Left ventricle myocardium inferior (tissue), 1 donor: ENCODE measurements at regions not wholly inside any gene's neighbourhood (a gene's known extent, or its start where the extent isn't known, plus 50 kb on each side); places are given as distances from the start of the nearest gene placed in this dataset.

Source experiments
- DNase-seq: peaks from one replicate; pipeline ENCODE4 v3.0.0-alpha.2; 2020
- H3K27ac ChIP-seq: fragments of 200-600 bp; replicated peaks from 2 replicates; pipeline ENCODE4 v1.8.0; 2021
- H3K27me3 ChIP-seq: fragments of 200-600 bp; 2 replicates; pipeline ENCODE4 v1.8.0; 2021; ENCODE audit warnings: low read depth
- H3K36me3 ChIP-seq: fragments of 200-600 bp; 2 replicates; pipeline ENCODE4 v1.8.0; 2021
- H3K4me1 ChIP-seq: fragments of 200-600 bp; 2 replicates; pipeline ENCODE4 v1.8.0; 2021
- H3K4me3 ChIP-seq: fragments of 200-600 bp; 2 replicates; pipeline ENCODE4 v1.8.0; 2021; ENCODE audit warnings: mild to moderate bottlenecking, moderate library complexity
- H3K9me3 ChIP-seq: fragments of 200-600 bp; replicated peaks from 2 replicates; pipeline ENCODE4 v1.8.0; 2021
- intact Hi-C: fragments of 100-400 bp; cut with micrococcal nuclease; formaldehyde crosslinking; loops from one replicate; pipeline ENCODE4 v1.11.0; 2022
- TF ChIP-seq, protein P1 (sequence below): fragments of 200-600 bp; IDR thresholded peaks from 2 replicates; pipeline ENCODE4 v1.8.0; 2021; ENCODE audit warnings: antibody characterized with exemption, mild to moderate bottlenecking, borderline replicate concordance
- donor health status: DM: no; HTN: yes; CAD: no; lungs with severe emphysema.

DNA sequence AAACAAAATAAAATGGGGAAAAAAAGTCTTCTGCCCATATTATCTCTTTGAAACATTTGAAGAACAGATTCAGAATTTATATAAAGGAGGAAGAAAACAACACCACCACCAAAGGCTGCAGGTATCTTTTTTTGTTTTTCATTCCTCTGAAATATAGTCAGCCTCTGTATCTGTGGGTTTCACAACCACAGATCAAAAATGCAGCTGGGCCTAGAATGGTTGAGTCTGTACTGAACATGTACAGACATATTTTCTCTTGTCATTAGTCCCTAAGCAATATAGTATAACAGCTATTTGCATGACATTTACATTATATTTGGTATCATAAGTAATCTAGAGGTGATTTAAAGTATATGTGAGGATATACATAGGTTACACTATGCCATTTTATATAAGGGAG lies 559.7 kb upstream of the LRRN3 start:
- H3K9me3 ChIP-seq = no peaks in the 10 kb centered on the region
- intact Hi-C loops = no loop called here
- H3K4me3 ChIP-seq = no peak overlapping the region
- H3K36me3 ChIP-seq = no peaks in the 10 kb centered on the region
- TF ChIP-seq, protein P1, sequence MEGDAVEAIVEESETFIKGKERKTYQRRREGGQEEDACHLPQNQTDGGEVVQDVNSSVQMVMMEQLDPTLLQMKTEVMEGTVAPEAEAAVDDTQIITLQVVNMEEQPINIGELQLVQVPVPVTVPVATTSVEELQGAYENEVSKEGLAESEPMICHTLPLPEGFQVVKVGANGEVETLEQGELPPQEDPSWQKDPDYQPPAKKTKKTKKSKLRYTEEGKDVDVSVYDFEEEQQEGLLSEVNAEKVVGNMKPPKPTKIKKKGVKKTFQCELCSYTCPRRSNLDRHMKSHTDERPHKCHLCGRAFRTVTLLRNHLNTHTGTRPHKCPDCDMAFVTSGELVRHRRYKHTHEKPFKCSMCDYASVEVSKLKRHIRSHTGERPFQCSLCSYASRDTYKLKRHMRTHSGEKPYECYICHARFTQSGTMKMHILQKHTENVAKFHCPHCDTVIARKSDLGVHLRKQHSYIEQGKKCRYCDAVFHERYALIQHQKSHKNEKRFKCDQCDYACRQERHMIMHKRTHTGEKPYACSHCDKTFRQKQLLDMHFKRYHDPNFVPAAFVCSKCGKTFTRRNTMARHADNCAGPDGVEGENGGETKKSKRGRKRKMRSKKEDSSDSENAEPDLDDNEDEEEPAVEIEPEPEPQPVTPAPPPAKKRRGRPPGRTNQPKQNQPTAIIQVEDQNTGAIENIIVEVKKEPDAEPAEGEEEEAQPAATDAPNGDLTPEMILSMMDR = no peak
- H3K27me3 ChIP-seq = no peaks in the 10 kb centered on the region
- peaks cover 11% of the 10 kb centered on the region for H3K4me1 ChIP-seq
- no peak overlapping the region for H3K27ac ChIP-seq
- no peak for DNase-seq

DNA sequence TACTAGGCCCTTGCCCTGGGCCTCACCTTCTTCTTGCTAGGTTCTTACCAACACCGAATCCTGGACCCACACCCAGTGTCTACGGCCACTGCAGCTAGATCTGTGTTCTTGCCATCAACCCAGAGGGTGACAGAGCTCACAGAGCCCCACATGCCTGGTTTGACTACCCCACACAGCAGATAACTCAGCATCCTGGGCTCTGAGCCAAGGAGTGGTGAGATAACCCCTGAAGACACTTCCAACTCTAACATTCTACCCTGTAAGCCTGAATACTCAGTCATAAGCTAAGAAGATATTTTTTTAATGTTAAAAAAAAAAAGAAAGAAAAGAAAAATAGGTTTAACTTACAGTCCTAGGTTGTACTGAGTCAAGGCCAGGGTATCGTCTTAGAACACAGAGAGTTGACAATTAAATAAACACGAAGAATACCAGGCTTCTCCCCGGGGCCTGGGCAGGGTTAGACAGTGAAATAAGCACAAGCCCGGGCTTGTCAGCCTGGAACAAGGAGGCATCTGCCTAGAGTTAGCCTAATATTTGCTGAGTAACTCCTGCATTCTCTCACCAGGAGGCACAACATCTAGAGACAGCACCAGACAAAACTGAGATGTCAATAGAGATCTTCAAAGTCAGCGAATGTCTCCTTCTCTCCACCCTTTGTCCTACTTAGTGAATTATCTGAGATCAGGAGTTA lies 556.5 kb upstream of the LRRN3 start:
- TF ChIP-seq, protein P1 = no peak
- Histone ChIP-seq H3K36me3 (no peaks in the 10 kb centered on the region), H3K4me3 (no peak overlapping the region), H3K4me1 (peaks cover 11% of the 10 kb centered on the region), H3K9me3 (no peaks in the 10 kb centered on the region), H3K27ac (no peak overlapping the region), H3K27me3 (no peaks in the 10 kb centered on the region)
- DNase-seq = no peak
- intact Hi-C loops = no loop called here

DNA sequence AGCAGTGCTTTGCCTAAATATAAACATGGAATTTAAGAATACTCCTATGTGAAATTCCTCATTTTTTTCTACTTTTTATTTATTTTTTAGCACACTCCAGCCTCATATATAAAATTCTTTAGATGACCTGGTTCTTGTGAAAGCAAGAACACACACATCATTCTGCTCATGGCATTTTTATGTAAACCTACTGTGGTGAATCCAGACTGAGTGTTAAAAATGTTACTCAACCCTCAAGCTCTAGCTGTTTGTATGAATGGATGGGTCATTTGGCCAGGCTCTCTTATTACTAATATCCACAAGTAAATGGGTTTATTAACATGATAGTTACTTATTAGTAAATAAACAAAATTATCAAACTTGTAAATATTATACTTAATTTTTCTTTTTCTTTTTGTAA lies 551.7 kb upstream of the LRRN3 start:
- TF ChIP-seq, protein P1 = no peak
- intact Hi-C loops = no loop called here
- Histone ChIP-seq H3K4me1 (peaks cover 7% of the 10 kb centered on the region), H3K27ac (no peak overlapping the region), H3K9me3 (no peaks in the 10 kb centered on the region), H3K36me3 (no peaks in the 10 kb centered on the region), H3K4me3 (no peak overlapping the region), H3K27me3 (no peaks in the 10 kb centered on the region)
- DNase-seq = no peak

DNA sequence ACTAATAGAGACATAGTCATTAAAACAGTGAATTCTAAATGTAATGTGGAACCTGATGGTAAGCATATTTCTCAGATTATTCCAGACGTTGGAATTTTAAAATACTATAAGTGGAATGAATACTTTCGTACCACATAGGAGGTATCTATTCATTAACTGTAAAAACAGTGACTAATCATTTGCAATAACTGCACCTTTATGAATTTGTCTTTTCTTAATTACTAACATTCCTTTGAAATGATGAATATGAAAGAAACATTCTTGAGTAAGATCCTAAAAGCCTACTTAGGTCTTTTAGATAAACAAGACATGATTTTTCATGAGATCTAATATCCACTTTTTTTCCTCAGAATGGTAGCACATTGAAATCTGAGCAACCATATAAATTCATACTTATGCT lies 549.0 kb upstream of the LRRN3 start:
- DNase-seq = no peak
- TF ChIP-seq, protein P1 = no peak
- H3K36me3 ChIP-seq = no peaks in the 10 kb centered on the region
- H3K4me3 ChIP-seq = no peak overlapping the region
- H3K27ac ChIP-seq = no peak overlapping the region
- intact Hi-C loops = no loop called here
- H3K9me3 ChIP-seq = no peaks in the 10 kb centered on the region
- H3K4me1 ChIP-seq = no peaks in the 10 kb centered on the region
- no peaks in the 10 kb centered on the region for H3K27me3 ChIP-seq

DNA sequence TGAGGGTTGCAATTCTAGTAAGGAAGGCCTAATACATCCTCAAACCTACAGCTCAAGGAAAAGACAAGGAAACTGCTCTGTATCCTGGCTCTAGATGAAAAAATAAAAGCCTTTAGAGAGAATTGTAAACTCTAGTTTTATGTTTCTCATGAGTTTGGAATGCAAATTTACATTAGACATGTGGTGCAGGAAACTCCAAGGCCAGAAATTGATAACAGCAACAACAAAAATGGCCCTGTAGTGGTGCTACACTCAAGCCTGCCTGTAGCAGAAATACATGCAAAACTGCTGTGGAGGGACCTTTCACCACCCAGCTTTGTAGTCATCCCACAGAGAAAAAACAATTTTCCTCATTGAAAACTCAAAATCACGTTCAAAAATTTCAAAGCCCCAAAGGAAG lies 546.7 kb upstream of the LRRN3 start:
- H3K9me3 ChIP-seq = no peaks in the 10 kb centered on the region
- no peak for DNase-seq
- H3K27me3 ChIP-seq = no peaks in the 10 kb centered on the region
- H3K27ac ChIP-seq = no peak overlapping the region
- TF ChIP-seq, protein P1 = no peak
- H3K36me3 ChIP-seq = no peaks in the 10 kb centered on the region
- intact Hi-C loops = no loop called here
- no peaks in the 10 kb centered on the region for H3K4me1 ChIP-seq
- no peak overlapping the region for H3K4me3 ChIP-seq
